ENCODE measurements at regions not wholly inside any gene's neighbourhood (a gene's known extent, or its start where the extent isn't known, plus 50 kb on each side); places are given as distances from the start of the nearest gene placed in this dataset.

DNA sequence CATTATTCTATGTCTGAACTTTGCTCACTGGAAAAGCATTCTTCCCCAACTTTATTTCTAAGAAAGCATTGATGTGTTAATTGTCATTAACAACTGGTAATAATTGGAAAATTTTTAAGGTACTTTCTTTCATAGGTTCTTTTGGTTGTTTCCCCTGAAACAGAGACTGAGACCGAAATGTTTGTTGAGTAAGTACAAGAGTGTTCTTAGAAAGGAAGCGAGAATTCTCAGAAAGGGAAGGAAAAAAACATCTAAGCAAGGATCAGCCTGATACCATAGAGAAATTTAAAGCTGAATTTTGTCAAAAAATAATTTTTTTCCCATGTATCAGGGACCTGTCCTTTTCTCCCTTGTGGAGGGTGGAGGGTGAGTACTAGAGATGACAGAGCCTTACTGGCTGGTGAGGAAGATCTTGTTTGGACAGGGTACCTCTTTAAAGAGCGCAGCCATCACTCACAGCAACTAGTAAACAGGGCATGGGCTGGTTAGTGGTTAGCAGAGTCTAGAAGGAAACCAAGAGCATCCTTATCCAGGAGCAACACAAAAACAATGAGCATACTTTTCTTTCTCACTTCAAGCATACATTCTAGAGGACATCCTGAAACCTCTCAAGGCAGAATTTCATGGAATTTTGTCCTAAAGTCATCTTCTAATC lies 898.5 kb downstream of the DNAH5 start:
- DNase-seq (no peak), ATAC-seq (no peak)
- Mint-ChIP-seq H3K36me3 (ENCODE audit: low read depth) (no peaks in the 10 kb centered on the region), H3K27me3 (ENCODE audit: low read depth) (no peaks in the 10 kb centered on the region), H3K4me3 (no peak overlapping the region), H3K4me1 (ENCODE audit: low read depth) (no peaks in the 10 kb centered on the region), H3K9me3 (ENCODE audit: insufficient read depth) (peaks cover 16% of the 10 kb centered on the region), H3K27ac (no peak overlapping the region)
- CTCF ChIA-PET = no interaction called here
- POLR2A ChIA-PET = no interaction called here

DNA sequence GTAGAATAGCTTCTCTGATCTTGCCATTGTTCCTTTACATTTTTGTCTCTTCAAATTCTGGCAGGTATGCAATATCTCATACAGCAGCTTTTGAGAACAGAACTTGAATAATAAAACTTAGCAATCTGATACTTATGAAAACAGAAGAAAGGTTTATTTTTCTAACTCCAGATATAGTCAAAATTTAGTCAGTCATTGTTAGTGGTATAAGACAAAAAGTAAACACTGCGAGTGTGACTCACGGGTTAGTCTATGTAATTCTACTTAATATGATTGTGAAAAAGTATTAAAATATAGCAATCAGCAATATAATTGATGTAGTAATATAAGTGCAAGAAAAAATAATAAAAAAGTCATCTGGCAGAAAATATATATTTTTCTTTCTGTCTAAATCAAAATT lies 910.4 kb downstream of the DNAH5 start:
- Mint-ChIP-seq H3K4me1 (ENCODE audit: low read depth) (no peaks in the 10 kb centered on the region), H3K4me3 (no peak overlapping the region), H3K27me3 (ENCODE audit: low read depth) (no peaks in the 10 kb centered on the region), H3K27ac (no peak overlapping the region), H3K9me3 (ENCODE audit: insufficient read depth) (peaks cover 13% of the 10 kb centered on the region), H3K36me3 (ENCODE audit: low read depth) (no peaks in the 10 kb centered on the region)
- ChIA-PET POLR2A (no interaction called here), CTCF (no interaction called here)
- ATAC-seq (no peak), DNase-seq (no peak)

DNA sequence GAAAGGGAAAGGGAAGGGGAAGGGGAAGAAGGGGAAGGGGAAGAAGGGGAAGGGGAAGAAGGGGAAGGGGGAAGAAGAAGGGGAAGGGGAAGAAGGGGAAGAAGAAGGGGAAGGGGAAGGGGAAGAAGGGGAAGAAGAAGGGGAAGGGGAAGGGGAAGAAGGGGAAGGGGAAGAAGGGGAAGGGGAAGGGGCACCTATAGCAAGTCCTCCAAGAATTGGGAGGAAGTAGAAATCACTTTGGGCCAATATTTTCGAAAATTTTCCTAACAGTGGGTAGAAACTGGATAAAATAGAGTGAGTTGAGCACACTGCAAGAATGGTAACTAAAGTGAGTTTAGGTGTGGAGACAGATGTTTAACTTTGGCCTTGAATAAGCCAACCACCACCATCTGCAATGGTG lies 915.3 kb downstream of the DNAH5 start:
- POLR2A ChIA-PET = no interaction called here
- no peak for DNase-seq
- Mint-ChIP-seq H3K4me3 (no peak overlapping the region), H3K4me1 (ENCODE audit: low read depth) (no peaks in the 10 kb centered on the region), H3K36me3 (ENCODE audit: low read depth) (no peaks in the 10 kb centered on the region), H3K27me3 (ENCODE audit: low read depth) (no peaks in the 10 kb centered on the region), H3K9me3 (ENCODE audit: insufficient read depth) (peaks cover 25% of the 10 kb centered on the region), H3K27ac (no peak overlapping the region)
- CTCF ChIA-PET = no interaction called here
- no peak for ATAC-seq

DNA sequence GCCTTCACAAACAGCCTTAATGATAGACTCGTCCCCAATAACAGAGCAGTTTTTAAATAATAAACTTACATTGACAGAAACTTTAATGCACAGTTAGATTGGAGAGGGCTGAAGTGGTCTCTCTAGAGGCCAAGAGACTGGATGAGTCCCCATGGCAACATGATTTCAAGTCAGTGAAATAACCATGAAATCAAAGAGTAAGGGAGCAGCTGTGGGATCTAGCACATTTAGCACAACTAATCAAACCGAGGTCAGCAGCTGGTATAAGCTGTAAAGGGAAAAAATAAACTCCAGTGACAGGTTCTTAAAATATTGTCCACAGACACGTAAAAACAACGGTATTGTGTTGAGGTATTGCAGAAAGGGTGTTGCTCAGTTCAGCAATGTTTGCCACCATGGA lies 916.6 kb downstream of the DNAH5 start:
- H3K4me3 Mint-ChIP-seq = no peak overlapping the region
- no peaks in the 10 kb centered on the region for H3K36me3 Mint-ChIP-seq (ENCODE audit: low read depth)
- no peaks in the 10 kb centered on the region for H3K27me3 Mint-ChIP-seq (ENCODE audit: low read depth)
- CTCF ChIA-PET = no interaction called here
- ATAC-seq = no peak
- H3K9me3 Mint-ChIP-seq (ENCODE audit: insufficient read depth) = peaks cover 25% of the 10 kb centered on the region
- no peaks in the 10 kb centered on the region for H3K4me1 Mint-ChIP-seq (ENCODE audit: low read depth)
- POLR2A ChIA-PET = no interaction called here
- H3K27ac Mint-ChIP-seq = no peak overlapping the region
- no peak for DNase-seq

DNA sequence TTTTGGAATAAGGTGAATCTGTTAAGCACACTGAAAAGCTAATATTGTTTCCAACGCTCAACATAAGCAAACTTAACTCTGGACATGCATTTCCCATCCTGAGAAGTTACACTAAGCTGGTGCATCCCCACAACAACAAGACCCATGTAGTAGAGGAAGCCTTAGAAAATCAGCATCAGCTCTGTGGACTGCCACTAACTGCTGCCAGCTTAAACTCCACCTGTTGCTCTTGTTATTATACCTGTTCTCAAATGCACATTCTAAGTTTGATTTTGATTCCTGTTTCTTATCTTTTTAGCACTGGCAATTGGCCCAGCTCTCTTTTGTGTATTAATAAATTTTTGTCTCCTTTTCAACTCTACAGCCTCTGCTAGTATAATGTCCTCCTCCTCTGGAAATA lies 924.8 kb downstream of the DNAH5 start:
- no peak for ATAC-seq
- Mint-ChIP-seq H3K4me1 (ENCODE audit: low read depth) (no peaks in the 10 kb centered on the region), H3K4me3 (no peak overlapping the region), H3K27ac (no peak overlapping the region), H3K27me3 (ENCODE audit: low read depth) (no peaks in the 10 kb centered on the region), H3K36me3 (ENCODE audit: low read depth) (no peaks in the 10 kb centered on the region), H3K9me3 (ENCODE audit: insufficient read depth) (peaks cover 14% of the 10 kb centered on the region)
- no peak for DNase-seq
- CTCF ChIA-PET = no interaction called here
- POLR2A ChIA-PET = no interaction called here

DNA sequence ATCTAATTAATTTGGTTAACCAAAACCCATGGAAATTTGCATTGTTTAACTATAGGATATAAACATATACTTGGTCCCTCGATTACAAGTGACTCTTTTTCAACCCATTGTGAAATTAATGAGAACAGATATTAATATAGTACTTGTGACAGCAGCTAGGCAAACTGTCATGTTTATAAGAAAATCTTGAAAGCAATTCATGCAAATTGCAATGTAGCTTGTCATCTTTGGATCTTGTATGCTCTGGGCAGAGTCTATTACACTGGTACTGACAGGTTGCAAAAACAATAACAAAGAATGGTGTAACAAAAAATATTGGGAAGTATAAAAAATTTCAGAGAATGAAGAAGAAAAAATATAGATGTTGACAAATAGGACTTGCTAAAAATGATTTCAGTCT lies 941.0 kb downstream of the DNAH5 start:
- no peaks in the 10 kb centered on the region for H3K4me1 Mint-ChIP-seq (ENCODE audit: low read depth)
- no peak overlapping the region for H3K4me3 Mint-ChIP-seq
- H3K27ac Mint-ChIP-seq = no peak overlapping the region
- peaks cover 13% of the 10 kb centered on the region for H3K9me3 Mint-ChIP-seq (ENCODE audit: insufficient read depth)
- no peaks in the 10 kb centered on the region for H3K27me3 Mint-ChIP-seq (ENCODE audit: low read depth)
- DNase-seq (no peak), ATAC-seq (no peak)
- ChIA-PET POLR2A (no interaction called here), CTCF (no interaction called here)
- H3K36me3 Mint-ChIP-seq (ENCODE audit: low read depth) = no peaks in the 10 kb centered on the region

DNA sequence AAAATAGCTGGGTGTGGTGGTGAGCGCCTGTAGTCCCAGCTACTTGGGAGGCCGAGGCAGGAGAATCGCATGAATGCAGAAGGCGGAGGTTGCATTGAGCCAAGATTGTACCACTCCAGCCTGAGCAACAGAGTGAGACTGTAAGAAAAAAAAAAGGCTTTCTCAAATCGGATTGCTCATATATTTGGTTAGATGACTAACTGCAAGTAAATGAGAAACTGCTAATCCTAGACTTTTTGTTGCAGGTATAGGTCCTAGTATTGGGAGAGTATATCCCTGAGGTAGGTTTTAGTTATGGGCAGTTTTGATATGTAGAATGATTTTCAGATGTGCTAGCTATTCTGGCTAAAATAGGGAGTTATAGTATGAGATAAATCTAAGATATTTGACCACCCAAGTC lies 944.8 kb downstream of the DNAH5 start:
- Mint-ChIP-seq H3K27ac (no peak overlapping the region), H3K4me1 (ENCODE audit: low read depth) (no peaks in the 10 kb centered on the region), H3K9me3 (ENCODE audit: insufficient read depth) (peaks cover 16% of the 10 kb centered on the region), H3K4me3 (no peak overlapping the region), H3K36me3 (ENCODE audit: low read depth) (no peaks in the 10 kb centered on the region), H3K27me3 (ENCODE audit: low read depth) (no peaks in the 10 kb centered on the region)
- CTCF ChIA-PET = no interaction called here
- POLR2A ChIA-PET = no interaction called here
- DNase-seq = no peak
- ATAC-seq = no peak

DNA sequence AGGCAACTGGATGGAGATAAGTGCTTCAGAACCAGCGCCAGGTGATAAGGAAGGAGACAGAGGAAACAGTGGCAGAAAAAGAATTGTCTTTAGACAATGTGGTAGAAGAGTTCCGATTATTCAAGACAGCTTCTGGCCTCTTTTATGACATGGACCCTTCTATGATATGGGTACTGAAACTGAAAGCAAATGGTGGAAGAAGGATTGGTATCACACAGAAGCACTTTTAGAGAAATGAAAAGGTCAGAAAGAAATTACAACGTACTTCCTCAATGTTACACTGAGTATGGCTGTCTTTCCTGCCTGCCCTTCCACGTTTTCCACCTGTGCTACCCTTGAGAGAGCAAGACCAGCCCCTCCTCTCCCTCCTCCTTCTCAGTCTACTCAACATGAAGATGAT lies 959.3 kb downstream of the DNAH5 start:
- CTCF ChIA-PET = no interaction called here
- ATAC-seq = no peak

DNA sequence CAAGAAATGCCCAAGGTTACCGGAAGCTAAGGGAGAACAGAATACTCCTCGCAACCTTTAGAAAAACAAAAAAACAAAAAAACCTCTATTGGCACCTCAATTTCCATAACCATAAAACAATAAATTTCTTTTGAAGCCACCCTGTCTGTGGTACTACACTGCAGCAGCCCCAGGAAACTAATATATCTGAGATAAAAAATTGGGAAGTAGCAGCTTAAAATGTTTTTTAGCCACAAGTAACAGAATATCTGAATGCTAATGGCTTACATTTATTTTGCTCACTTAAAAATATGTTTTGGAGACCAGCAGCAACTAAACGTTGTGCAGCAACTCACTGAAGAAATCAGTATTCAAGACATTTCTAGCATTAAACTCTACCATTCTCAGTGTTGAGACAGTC lies 969.6 kb downstream of the DNAH5 start:
- no peaks in the 10 kb centered on the region for H3K27me3 Mint-ChIP-seq (ENCODE audit: low read depth)
- H3K4me1 Mint-ChIP-seq (ENCODE audit: low read depth) = no peaks in the 10 kb centered on the region
- ChIA-PET CTCF (no interaction called here), POLR2A (no interaction called here)
- peaks cover 19% of the 10 kb centered on the region for H3K9me3 Mint-ChIP-seq (ENCODE audit: insufficient read depth)
- no peak overlapping the region for H3K27ac Mint-ChIP-seq
- H3K36me3 Mint-ChIP-seq (ENCODE audit: low read depth) = no peaks in the 10 kb centered on the region
- DNase-seq (no peak), ATAC-seq (no peak)
- no peak overlapping the region for H3K4me3 Mint-ChIP-seq

More for the DNA sequence above, 959.3 kb downstream of the DNAH5 start:
- Mint-ChIP-seq H3K36me3 (ENCODE audit: low read depth) (no peaks in the 10 kb centered on the region), H3K4me3 (no peak overlapping the region), H3K27ac (no peak overlapping the region), H3K9me3 (ENCODE audit: insufficient read depth) (peaks cover 21% of the 10 kb centered on the region), H3K4me1 (ENCODE audit: low read depth) (no peaks in the 10 kb centered on the region), H3K27me3 (ENCODE audit: low read depth) (no peaks in the 10 kb centered on the region)
- DNase-seq = no peak
- POLR2A ChIA-PET = no interaction called here

DNA sequence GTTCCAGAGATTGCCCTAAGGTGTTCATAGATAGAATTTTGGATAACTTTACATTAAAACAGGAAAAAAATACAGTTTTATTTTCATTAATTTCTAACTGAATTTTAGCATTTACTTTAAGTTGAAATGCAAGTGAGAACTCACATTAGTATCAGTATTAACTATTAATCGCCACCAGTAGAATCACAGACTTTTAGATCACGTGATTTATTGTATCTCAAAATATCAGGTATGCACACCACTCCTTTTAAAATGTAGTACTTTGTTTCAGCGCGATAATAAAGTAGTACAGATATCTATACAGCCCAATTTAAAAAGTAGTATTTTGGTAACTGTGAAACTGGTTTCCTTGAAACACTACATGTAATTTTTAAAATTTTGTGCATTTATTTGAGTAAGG lies 978.7 kb downstream of the DNAH5 start:
- Mint-ChIP-seq H3K27me3 (ENCODE audit: low read depth) (no peaks in the 10 kb centered on the region), H3K27ac (no peak overlapping the region), H3K36me3 (ENCODE audit: low read depth) (no peaks in the 10 kb centered on the region), H3K4me3 (no peak overlapping the region), H3K9me3 (ENCODE audit: insufficient read depth) (peaks cover 14% of the 10 kb centered on the region), H3K4me1 (ENCODE audit: low read depth) (no peaks in the 10 kb centered on the region)
- ChIA-PET CTCF (no interaction called here), POLR2A (no interaction called here)
- ATAC-seq (no peak), DNase-seq (no peak)

DNA sequence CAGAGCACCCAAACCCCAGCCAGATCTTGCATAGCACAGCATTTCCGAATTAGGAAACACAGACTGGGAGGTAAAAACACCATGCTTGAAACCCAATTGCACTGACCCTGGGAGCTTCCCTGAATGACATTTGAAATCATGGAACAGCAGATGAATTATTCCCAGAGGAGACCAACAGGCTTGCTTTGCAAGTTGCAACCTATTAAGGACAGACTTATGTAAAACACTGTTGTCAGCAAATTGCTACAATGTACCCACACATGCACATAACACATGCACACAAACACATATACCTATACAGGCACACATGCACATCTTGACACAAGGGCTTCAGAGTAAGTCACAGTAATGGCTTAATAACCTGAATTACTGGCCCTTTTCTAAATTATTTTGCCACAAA lies 984.8 kb downstream of the DNAH5 start:
- ChIA-PET CTCF (no interaction called here), POLR2A (no interaction called here)
- Mint-ChIP-seq H3K4me3 (no peak overlapping the region), H3K36me3 (ENCODE audit: low read depth) (no peaks in the 10 kb centered on the region), H3K9me3 (ENCODE audit: insufficient read depth) (peaks cover 5% of the 10 kb centered on the region), H3K4me1 (ENCODE audit: low read depth) (no peaks in the 10 kb centered on the region), H3K27ac (no peak overlapping the region), H3K27me3 (ENCODE audit: low read depth) (no peaks in the 10 kb centered on the region)
- DNase-seq = no peak
- ATAC-seq = no peak

DNA sequence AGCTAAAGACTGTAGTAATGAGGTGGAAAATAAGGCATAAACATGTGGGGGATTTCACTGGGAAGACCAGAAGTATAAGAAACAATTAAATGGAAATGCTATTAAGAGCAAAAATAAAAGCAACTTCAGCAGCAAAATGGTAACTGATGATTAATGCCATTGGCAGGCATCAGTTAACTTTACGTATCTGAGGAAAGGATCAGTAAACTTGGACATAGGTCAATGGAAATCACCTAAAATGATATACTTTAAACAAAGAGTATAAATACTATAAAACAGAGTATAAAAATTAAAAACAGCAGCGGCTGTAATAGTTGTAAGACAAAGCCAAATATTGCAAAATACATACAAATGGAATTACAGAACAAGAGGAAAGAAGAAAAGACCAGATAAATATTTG lies 992.1 kb downstream of the DNAH5 start:
- CTCF ChIA-PET = no interaction called here
- no peaks in the 10 kb centered on the region for H3K27me3 Mint-ChIP-seq (ENCODE audit: low read depth)
- no peaks in the 10 kb centered on the region for H3K36me3 Mint-ChIP-seq (ENCODE audit: low read depth)
- DNase-seq = no peak
- H3K4me1 Mint-ChIP-seq (ENCODE audit: low read depth) = no peaks in the 10 kb centered on the region
- H3K27ac Mint-ChIP-seq = no peak overlapping the region
- H3K4me3 Mint-ChIP-seq = no peak overlapping the region
- peaks cover 16% of the 10 kb centered on the region for H3K9me3 Mint-ChIP-seq (ENCODE audit: insufficient read depth)
- ATAC-seq = no peak
- POLR2A ChIA-PET = no interaction called here

DNA sequence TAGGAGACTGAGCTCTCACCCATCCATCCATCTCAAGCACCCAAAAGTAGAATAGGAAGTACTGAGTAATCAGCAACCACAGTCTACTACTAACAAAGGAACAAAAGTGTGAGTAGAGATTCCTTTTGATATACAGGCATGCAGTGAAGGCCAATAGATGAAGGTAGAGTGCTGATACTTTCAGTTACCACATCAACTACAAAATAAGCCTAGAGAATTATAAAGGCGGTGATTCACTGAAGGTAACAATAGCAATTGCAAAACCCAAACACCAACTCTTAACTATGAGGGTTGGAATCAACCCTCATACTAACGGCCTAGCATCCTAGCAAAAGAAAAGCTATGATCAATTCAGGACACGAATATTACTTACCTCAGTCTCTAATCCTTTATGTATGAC lies 992.6 kb downstream of the DNAH5 start:
- no peak for ATAC-seq
- no peak overlapping the region for H3K4me3 Mint-ChIP-seq
- DNase-seq = no peak
- CTCF ChIA-PET = no interaction called here
- POLR2A ChIA-PET = no interaction called here
- no peak overlapping the region for H3K27ac Mint-ChIP-seq
- H3K9me3 Mint-ChIP-seq (ENCODE audit: insufficient read depth) = peaks cover 12% of the 10 kb centered on the region
- no peaks in the 10 kb centered on the region for H3K4me1 Mint-ChIP-seq (ENCODE audit: low read depth)
- H3K36me3 Mint-ChIP-seq (ENCODE audit: low read depth) = no peaks in the 10 kb centered on the region
- H3K27me3 Mint-ChIP-seq (ENCODE audit: low read depth) = no peaks in the 10 kb centered on the region
